Testis (tissue), 2 donors: ENCODE measurements at regions not wholly inside any gene's neighbourhood (a gene's known extent, or its start where the extent isn't known, plus 50 kb on each side); places are given as distances from the start of the nearest gene placed in this dataset.

Source experiments
- DNase-seq: peaks from one replicate; pipeline ENCODE4 v3.0.0-alpha.2; 2019
- H3K27ac ChIP-seq, 2 donors: fragments of 200-600 bp; sonication (generic); one replicate each; pipeline ENCODE4 v1.5.1; 2019
- H3K27me3 ChIP-seq: fragments of 200-600 bp; sonication (generic); one replicate; pipeline ENCODE4 v1.5.1; 2019
- H3K36me3 ChIP-seq: fragments of 200-600 bp; sonication (generic); one replicate; pipeline ENCODE4 v1.5.1; 2017; ENCODE audit warnings: low read depth; ENCODE audit errors: missing control alignments
- H3K4me1 ChIP-seq: fragments of 200-600 bp; sonication (generic); one replicate; pipeline ENCODE4 v1.5.1; 2019
- H3K4me3 ChIP-seq, 2 donors: fragments of 200-600 bp; sonication (generic); one replicate each; pipeline ENCODE4 v1.5.1; 2017 to 2019
- H3K9me3 ChIP-seq: fragments of 200-600 bp; sonication (generic); one replicate; pipeline ENCODE4 v1.5.1; 2017
- CTCF ChIP-seq, 3 experiments: fragments of 450-650 bp in 2 of 3; fragments of 200-600 bp in 1 of 3; sonication (generic) in 1 of 3; IDR thresholded peaks; one replicate each; pipeline ENCODE4 v1.5.1; 2016 to 2019; ENCODE audit warnings: antibody characterized with exemption in 3 of 3, mild to moderate bottlenecking in 2 of 3, moderate library complexity in 1 of 3
- POLR2A ChIP-seq: fragments of 450-650 bp; IDR thresholded peaks from one replicate; pipeline ENCODE4 v1.6.1; 2017; ENCODE audit warnings: antibody characterized with exemption, mild to moderate bottlenecking, moderate library complexity
- WGBS, 2 donors: methylation state at CpG; one replicate each; pipeline ENCODE4 v1.1.5; 2018; 5-methylcytosine and 5-hydroxymethylcytosine counted together
- intact Hi-C: fragments of 100-400 bp; cut with DNase I; formaldehyde crosslinking; loops from one replicate; pipeline ENCODE4 v1.15.1; 2023; ENCODE audit warnings: low total_unique reads

GRCh38 chr13:42373048-42373812 is 101.3 kb downstream of the AKAP11 start:
- H3K9me3 ChIP-seq = no peaks in the 10 kb centered on the region
- H3K4me1 ChIP-seq = no peaks in the 10 kb centered on the region
- H3K27me3 ChIP-seq = no peaks in the 10 kb centered on the region
- intact Hi-C loops = no loop called here
- no peak overlapping the region for H3K27ac ChIP-seq
- H3K36me3 ChIP-seq = no peaks in the 10 kb centered on the region
- WGBS, 2 donors = 88 to 89% methylated on average over 7 of the region's 7 CpGs
- TF ChIP-seq CTCF (IDR thresholded peaks at IDR 0.05) (no peak), POLR2A (no peak)
- no peak for DNase-seq
- H3K4me3 ChIP-seq = no peak overlapping the region

GRCh38 chr13:42375663-42376062 is 103.7 kb downstream of the AKAP11 start:
- H3K4me3 ChIP-seq = no peak overlapping the region
- no peak overlapping the region for H3K27ac ChIP-seq
- intact Hi-C loops = no loop called here
- no peaks in the 10 kb centered on the region for H3K4me1 ChIP-seq
- no peaks in the 10 kb centered on the region for H3K36me3 ChIP-seq
- DNase-seq = no peak
- TF ChIP-seq CTCF (IDR thresholded peaks at IDR 0.05) = no peak
- TF ChIP-seq POLR2A = no peak
- no peaks in the 10 kb centered on the region for H3K9me3 ChIP-seq
- H3K27me3 ChIP-seq = no peaks in the 10 kb centered on the region

- intact Hi-C loops = no loop called here
- Histone ChIP-seq H3K27me3 (no peaks in the 10 kb centered on the region), H3K27ac (no peak overlapping the region), H3K4me1 (no peaks in the 10 kb centered on the region), H3K4me3 (no peak overlapping the region), H3K9me3 (no peaks in the 10 kb centered on the region), H3K36me3 (no peaks in the 10 kb centered on the region)
- DNase-seq = no peak
- no peak for TF ChIP-seq CTCF (IDR thresholded peaks at IDR 0.05)
- TF ChIP-seq POLR2A = no peak
- 46 to 66% methylated on average over 4 of the region's 4 CpGs for WGBS, 2 donors
These were observed 105.9 kb downstream of the AKAP11 start for GRCh38 chr13:42377640-42378382.

- 82% methylated on average over 3 of the region's 3 CpGs for WGBS, 2 donors
- Histone ChIP-seq H3K36me3 (no peaks in the 10 kb centered on the region), H3K27ac (no peak overlapping the region), H3K4me3 (no peak overlapping the region), H3K4me1 (no peaks in the 10 kb centered on the region), H3K27me3 (no peaks in the 10 kb centered on the region), H3K9me3 (no peaks in the 10 kb centered on the region)
- DNase-seq = no peak
- TF ChIP-seq POLR2A (no peak), CTCF (IDR thresholded peaks at IDR 0.05) (no peak)
- intact Hi-C loops = no loop called here
These were observed 106.4 kb downstream of the AKAP11 start for GRCh38 chr13:42378383-42378780.
